MM.1S (cell line): ENCODE measurements at regions not wholly inside any gene's neighbourhood (a gene's known extent, or its start where the extent isn't known, plus 50 kb on each side); places are given as distances from the start of the nearest gene placed in this dataset.

ENCODE experiments used
- DNase-seq: peaks from one replicate; pipeline ENCODE4 v3.0.0-alpha.2; 2015
- H2AFZ ChIP-seq: fragments of 300-600 bp; sonication (generic); 2 replicates; pipeline ENCODE4 v1.6.0; 2016; ENCODE audit warnings: antibody characterized with exemption, low read length
- H3F3A ChIP-seq: fragments of 300-600 bp; sonication (generic); 2 replicates; pipeline ENCODE4 v1.6.1; 2016; ENCODE audit warnings: mild to moderate bottlenecking, antibody characterized with exemption, low read length, moderate library complexity, mixed read lengths; ENCODE audit not compliant: insufficient read depth
- H3K27ac ChIP-seq: fragments of 300-600 bp; sonication (generic); 2 replicates; pipeline ENCODE4 v1.5.1; 2016; ENCODE audit warnings: mild to moderate bottlenecking, low read length
- H3K27me3 ChIP-seq: fragments of 300-600 bp; sonication (generic); replicated peaks from 2 replicates; pipeline ENCODE4 v1.6.0; 2016; ENCODE audit warnings: low read length; ENCODE audit not compliant: insufficient read depth
- H3K36me3 ChIP-seq: fragments of 300-600 bp; sonication (generic); replicated peaks from 2 replicates; pipeline ENCODE4 v1.6.1; 2016; ENCODE audit warnings: mild to moderate bottlenecking, low read length, mixed read lengths; ENCODE audit not compliant: insufficient read depth
- H3K4me1 ChIP-seq: fragments of 300-600 bp; sonication (generic); 2 replicates; pipeline ENCODE4 v1.6.1; 2016; ENCODE audit warnings: low read length, mixed read lengths
- H3K4me2 ChIP-seq: fragments of 300-600 bp; sonication (generic); 2 replicates; pipeline ENCODE4 v1.6.0; 2016; ENCODE audit warnings: low read depth, low read length
- H3K4me3 ChIP-seq: fragments of 300-600 bp; sonication (generic); 2 replicates; pipeline ENCODE4 v1.5.1; 2016; ENCODE audit warnings: low read length, mixed read lengths
- H3K79me2 ChIP-seq: fragments of 300-600 bp; sonication (generic); 2 replicates; pipeline ENCODE4 v1.6.1; 2016; ENCODE audit warnings: mixed run types, low read length, mixed read lengths
- H3K9ac ChIP-seq: fragments of 300-600 bp; sonication (generic); 2 replicates; pipeline ENCODE4 v1.6.1; 2016; ENCODE audit warnings: low read length, mixed read lengths
- H3K9me2 ChIP-seq: fragments of 300-600 bp; sonication (generic); replicated peaks from 2 replicates; pipeline ENCODE4 v1.6.1; 2016; ENCODE audit warnings: mild to moderate bottlenecking, low read length, mixed read lengths; ENCODE audit not compliant: insufficient read depth
- H3K9me3 ChIP-seq: fragments of 300-600 bp; sonication (generic); replicated peaks from 2 replicates; pipeline ENCODE4 v1.6.1; 2016; ENCODE audit warnings: mild to moderate bottlenecking, low read length, mixed read lengths; ENCODE audit not compliant: insufficient read depth
- H4K20me1 ChIP-seq: fragments of 300-600 bp; sonication (generic); 2 replicates; pipeline ENCODE4 v1.6.1; 2016; ENCODE audit warnings: mild to moderate bottlenecking, low read length, moderate library complexity, mixed read lengths; ENCODE audit not compliant: insufficient read depth
- CTCF ChIP-seq: fragments of 300-600 bp; sonication (generic); IDR thresholded peaks from 2 replicates; pipeline ENCODE4 v1.5.1; 2016; ENCODE audit warnings: antibody characterized with exemption, low read length, mixed read lengths
- EZH2 ChIP-seq: fragments of 300-600 bp; sonication (generic); optimal IDR thresholded peaks from 2 replicates; pipeline ENCODE3; 2017; ENCODE audit warnings: low read depth, mild to moderate bottlenecking, antibody characterized with exemption, low read length, mixed read lengths
- EZH2phosphoT487 ChIP-seq: fragments of 300-600 bp; sonication (generic); IDR thresholded peaks from 2 replicates; pipeline ENCODE4 v1.6.1; 2018; ENCODE audit warnings: antibody characterized with exemption, low read length

- no peaks in the 10 kb centered on the region for H3F3A ChIP-seq
- H3K4me3 ChIP-seq, result no peak overlapping the region
- TF ChIP-seq CTCF (no peak), EZH2 (no peak), EZH2phosphoT487 (no peak)
- H3K79me2 ChIP-seq, result no peaks in the 10 kb centered on the region
- no peaks in the 10 kb centered on the region for H3K9me2 ChIP-seq
- H3K4me2 ChIP-seq, result no peak overlapping the region
- H2AFZ ChIP-seq, result no peak overlapping the region
- no peaks in the 10 kb centered on the region for H3K36me3 ChIP-seq
- DNase-seq, result no peak
- no peaks in the 10 kb centered on the region for H3K27me3 ChIP-seq
- no peak overlapping the region for H3K27ac ChIP-seq
- no peaks in the 10 kb centered on the region for H4K20me1 ChIP-seq
- H3K4me1 ChIP-seq, result no peaks in the 10 kb centered on the region
- H3K9ac ChIP-seq, result no peak overlapping the region
- H3K9me3 ChIP-seq, result no peaks in the 10 kb centered on the region
Observed at GRCh38 chr14:55938249-55938791, 179.9 kb upstream of the PELI2 start.

GRCh38 chr14:55942076-55942654, 176.0 kb upstream of the PELI2 start:
- Histone ChIP-seq H3K9me3 (no peaks in the 10 kb centered on the region), H4K20me1 (no peaks in the 10 kb centered on the region), H2AFZ (no peak overlapping the region), H3K27ac (no peak overlapping the region), H3K4me2 (no peak overlapping the region), H3K27me3 (no peaks in the 10 kb centered on the region), H3K9me2 (no peaks in the 10 kb centered on the region), H3F3A (no peaks in the 10 kb centered on the region), H3K36me3 (no peaks in the 10 kb centered on the region), H3K4me1 (no peaks in the 10 kb centered on the region), H3K4me3 (no peak overlapping the region), H3K79me2 (no peaks in the 10 kb centered on the region), H3K9ac (no peak overlapping the region)
- no peak for DNase-seq
- TF ChIP-seq EZH2 (no peak), EZH2phosphoT487 (no peak), CTCF (no peak)

- H3K36me3 ChIP-seq, result no peaks in the 10 kb centered on the region
- no peaks in the 10 kb centered on the region for H4K20me1 ChIP-seq
- no peak overlapping the region for H3K4me3 ChIP-seq
- no peak overlapping the region for H3K9ac ChIP-seq
- no peak overlapping the region for H2AFZ ChIP-seq
- H3K27ac ChIP-seq, result no peak overlapping the region
- TF ChIP-seq EZH2phosphoT487, result no peak
- TF ChIP-seq EZH2, result no peak
- TF ChIP-seq CTCF, result no peak
- H3K4me1 ChIP-seq, result no peaks in the 10 kb centered on the region
- no peaks in the 10 kb centered on the region for H3K79me2 ChIP-seq
- no peak for DNase-seq
- no peaks in the 10 kb centered on the region for H3F3A ChIP-seq
- no peaks in the 10 kb centered on the region for H3K9me2 ChIP-seq
- H3K27me3 ChIP-seq, result no peaks in the 10 kb centered on the region
- no peaks in the 10 kb centered on the region for H3K9me3 ChIP-seq
- H3K4me2 ChIP-seq, result no peak overlapping the region
Observed at GRCh38 chr14:55942826-55943225, 175.4 kb upstream of the PELI2 start.
